Mesothelial cell of epicardium (in vitro differentiated cells): ENCODE measurements at regions not wholly inside any gene's neighbourhood (a gene's known extent, or its start where the extent isn't known, plus 50 kb on each side); places are given as distances from the start of the nearest gene placed in this dataset.

Experiments
- DNase-seq, 2 experiments: peaks; one replicate each; pipeline ENCODE4 v3.0.0; 2021; ENCODE audit warnings: low spot score in 2 of 2; ENCODE audit not compliant: unreplicated experiment in 2 of 2
- H3K27ac Mint-ChIP-seq: 2 replicates; pipeline ENCODE4 v1.8.0; 2021; ENCODE audit warnings: mixed read lengths
- H3K27me3 Mint-ChIP-seq: 2 replicates; pipeline ENCODE4 v1.8.0; 2021; ENCODE audit warnings: low read depth, mixed read lengths
- H3K36me3 Mint-ChIP-seq: 2 replicates; pipeline ENCODE4 v1.8.0; 2021; ENCODE audit warnings: mixed read lengths
- H3K4me1 Mint-ChIP-seq: 2 replicates; pipeline ENCODE4 v1.8.0; 2021; ENCODE audit warnings: mixed read lengths
- H3K4me3 Mint-ChIP-seq: 2 replicates; pipeline ENCODE4 v1.8.0; 2021; ENCODE audit warnings: mild to moderate bottlenecking, moderate library complexity, mixed read lengths
- H3K9me3 Mint-ChIP-seq: 2 replicates; pipeline ENCODE4 v1.8.0; 2021; ENCODE audit warnings: mixed read lengths
- TF ChIP-seq, protein P1 (sequence below): fragments of 200-600 bp; sonication (generic); IDR thresholded peaks from one replicate; pipeline ENCODE4 v1.5.0; 2021; ENCODE audit warnings: antibody characterized with exemption; ENCODE audit not compliant: unreplicated experiment

DNA sequence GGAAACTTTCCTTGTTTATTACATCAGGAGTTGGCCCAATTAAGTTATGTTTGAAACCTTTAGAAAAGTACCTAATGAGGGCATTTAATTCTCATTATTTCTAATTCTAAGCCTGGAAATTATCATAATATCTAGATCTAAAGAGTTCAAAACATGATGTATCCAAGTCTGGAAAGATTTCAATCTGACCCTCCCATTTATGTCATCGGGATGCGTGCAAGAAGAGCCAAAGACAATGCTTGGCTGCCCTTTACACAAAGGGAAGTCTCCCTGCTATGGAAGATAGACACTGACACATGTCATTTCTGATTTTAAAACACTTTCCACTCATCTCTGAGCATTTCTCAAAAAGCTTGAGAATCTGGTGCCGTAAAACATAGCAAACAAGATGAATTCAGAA lies 222.4 kb downstream of the ANTXR2 start:
- H3K36me3 Mint-ChIP-seq, result no peaks in the 10 kb centered on the region
- no peak overlapping the region for H3K4me3 Mint-ChIP-seq
- peaks cover 9% of the 10 kb centered on the region for H3K9me3 Mint-ChIP-seq
- no peaks in the 10 kb centered on the region for H3K27me3 Mint-ChIP-seq
- TF ChIP-seq, protein P1, sequence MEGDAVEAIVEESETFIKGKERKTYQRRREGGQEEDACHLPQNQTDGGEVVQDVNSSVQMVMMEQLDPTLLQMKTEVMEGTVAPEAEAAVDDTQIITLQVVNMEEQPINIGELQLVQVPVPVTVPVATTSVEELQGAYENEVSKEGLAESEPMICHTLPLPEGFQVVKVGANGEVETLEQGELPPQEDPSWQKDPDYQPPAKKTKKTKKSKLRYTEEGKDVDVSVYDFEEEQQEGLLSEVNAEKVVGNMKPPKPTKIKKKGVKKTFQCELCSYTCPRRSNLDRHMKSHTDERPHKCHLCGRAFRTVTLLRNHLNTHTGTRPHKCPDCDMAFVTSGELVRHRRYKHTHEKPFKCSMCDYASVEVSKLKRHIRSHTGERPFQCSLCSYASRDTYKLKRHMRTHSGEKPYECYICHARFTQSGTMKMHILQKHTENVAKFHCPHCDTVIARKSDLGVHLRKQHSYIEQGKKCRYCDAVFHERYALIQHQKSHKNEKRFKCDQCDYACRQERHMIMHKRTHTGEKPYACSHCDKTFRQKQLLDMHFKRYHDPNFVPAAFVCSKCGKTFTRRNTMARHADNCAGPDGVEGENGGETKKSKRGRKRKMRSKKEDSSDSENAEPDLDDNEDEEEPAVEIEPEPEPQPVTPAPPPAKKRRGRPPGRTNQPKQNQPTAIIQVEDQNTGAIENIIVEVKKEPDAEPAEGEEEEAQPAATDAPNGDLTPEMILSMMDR, result no peak
- peaks cover 8% of the 10 kb centered on the region for H3K4me1 Mint-ChIP-seq
- no peak for DNase-seq
- H3K27ac Mint-ChIP-seq, result no peak overlapping the region

DNA sequence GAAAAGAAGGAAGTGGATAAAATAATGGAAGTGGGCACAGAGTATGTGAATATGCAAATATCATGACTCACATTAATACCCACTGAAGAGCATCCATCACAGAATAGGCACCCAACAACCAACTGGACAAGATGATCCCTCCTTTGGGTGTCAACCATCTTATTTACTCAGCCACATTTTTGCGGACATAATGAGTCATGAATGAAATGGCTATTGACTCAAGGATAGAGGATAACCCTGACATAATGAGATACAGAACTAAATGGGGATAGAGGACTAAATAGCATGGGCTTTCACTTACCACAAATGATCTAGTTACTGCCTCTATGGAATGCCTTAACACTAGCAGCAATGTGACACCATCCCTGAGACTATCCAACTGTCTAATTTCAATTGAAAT lies 224.7 kb downstream of the ANTXR2 start:
- no peak overlapping the region for H3K4me3 Mint-ChIP-seq
- no peak overlapping the region for H3K27ac Mint-ChIP-seq
- H3K9me3 Mint-ChIP-seq, result peaks cover 25% of the 10 kb centered on the region
- no peak for DNase-seq
- peaks cover 3% of the 10 kb centered on the region for H3K36me3 Mint-ChIP-seq
- TF ChIP-seq, protein P1, result no peak
- no peaks in the 10 kb centered on the region for H3K4me1 Mint-ChIP-seq
- no peaks in the 10 kb centered on the region for H3K27me3 Mint-ChIP-seq

DNA sequence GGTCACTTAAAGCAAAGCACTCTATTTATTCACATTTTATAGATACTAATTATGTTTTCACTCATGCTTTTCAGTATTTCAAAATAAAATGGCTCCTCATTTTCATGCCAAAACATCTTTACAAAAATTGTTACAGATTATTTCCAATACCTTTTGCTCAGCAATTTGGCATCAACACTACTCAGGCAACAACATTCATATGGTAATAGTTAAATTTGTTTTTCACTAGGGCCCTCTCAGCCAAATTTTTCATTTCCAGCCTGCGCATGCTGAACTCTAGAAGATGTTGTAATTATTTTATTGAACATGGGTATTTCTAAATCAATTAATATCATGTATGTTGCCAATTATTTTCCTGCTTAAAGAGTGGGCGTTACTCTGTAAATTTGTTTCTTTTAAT lies 225.6 kb downstream of the ANTXR2 start:
- TF ChIP-seq, protein P1, result no peak
- no peak overlapping the region for H3K4me3 Mint-ChIP-seq
- no peak overlapping the region for H3K27ac Mint-ChIP-seq
- DNase-seq, result no peak
- peaks cover 8% of the 10 kb centered on the region for H3K36me3 Mint-ChIP-seq
- H3K9me3 Mint-ChIP-seq, result peaks cover 33% of the 10 kb centered on the region
- no peaks in the 10 kb centered on the region for H3K27me3 Mint-ChIP-seq
- no peaks in the 10 kb centered on the region for H3K4me1 Mint-ChIP-seq

DNA sequence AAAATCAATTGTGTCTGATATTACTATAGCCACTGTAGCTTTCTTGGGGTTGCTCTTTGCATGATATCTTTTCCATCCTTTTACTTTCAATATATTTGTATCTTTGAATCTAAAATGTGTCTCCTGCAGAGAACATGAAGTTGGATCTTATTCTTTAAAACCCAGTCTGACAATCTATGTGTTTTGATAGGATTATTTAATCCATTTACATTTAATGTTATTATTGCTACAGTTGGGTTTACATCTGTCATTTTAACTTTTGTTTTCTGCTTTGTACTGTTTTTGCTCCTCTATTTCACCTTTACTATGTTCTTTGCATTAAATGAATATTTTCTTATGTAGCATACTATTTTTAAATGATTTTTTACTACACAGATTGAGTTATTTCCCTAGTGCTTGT lies 230.9 kb downstream of the ANTXR2 start:
- Mint-ChIP-seq H3K9me3 (peaks cover 44% of the 10 kb centered on the region), H3K36me3 (peaks cover 14% of the 10 kb centered on the region), H3K27me3 (no peaks in the 10 kb centered on the region), H3K27ac (no peak overlapping the region), H3K4me3 (no peak overlapping the region), H3K4me1 (no peaks in the 10 kb centered on the region)
- DNase-seq, result no peak
- TF ChIP-seq, protein P1, result no peak

DNA sequence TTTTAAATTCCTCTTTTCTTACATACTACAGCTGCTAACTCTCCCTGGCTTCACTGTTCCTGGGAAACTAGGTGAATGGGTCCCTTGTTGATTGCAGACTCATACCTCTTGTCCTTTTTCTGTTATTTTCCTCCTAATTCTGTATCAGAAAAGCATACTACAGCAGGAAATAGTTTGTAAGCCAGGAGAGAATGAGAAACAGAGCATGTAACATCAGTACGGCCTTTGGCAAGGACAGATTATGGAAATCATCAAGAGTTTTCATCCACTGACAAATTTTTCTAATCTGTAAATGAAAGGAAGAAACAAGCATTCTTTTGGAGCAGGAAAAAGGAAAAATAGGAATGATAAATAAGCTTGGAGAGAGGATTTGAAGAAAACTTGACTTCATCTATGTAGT lies 239.2 kb downstream of the ANTXR2 start:
- TF ChIP-seq, protein P1, result no peak
- H3K4me1 Mint-ChIP-seq, result peaks cover 24% of the 10 kb centered on the region
- H3K36me3 Mint-ChIP-seq, result peaks cover 10% of the 10 kb centered on the region
- no peak overlapping the region for H3K4me3 Mint-ChIP-seq
- H3K9me3 Mint-ChIP-seq, result peaks cover 25% of the 10 kb centered on the region
- DNase-seq, result no peak
- H3K27me3 Mint-ChIP-seq, result no peaks in the 10 kb centered on the region
- H3K27ac Mint-ChIP-seq, result no peak overlapping the region

DNA sequence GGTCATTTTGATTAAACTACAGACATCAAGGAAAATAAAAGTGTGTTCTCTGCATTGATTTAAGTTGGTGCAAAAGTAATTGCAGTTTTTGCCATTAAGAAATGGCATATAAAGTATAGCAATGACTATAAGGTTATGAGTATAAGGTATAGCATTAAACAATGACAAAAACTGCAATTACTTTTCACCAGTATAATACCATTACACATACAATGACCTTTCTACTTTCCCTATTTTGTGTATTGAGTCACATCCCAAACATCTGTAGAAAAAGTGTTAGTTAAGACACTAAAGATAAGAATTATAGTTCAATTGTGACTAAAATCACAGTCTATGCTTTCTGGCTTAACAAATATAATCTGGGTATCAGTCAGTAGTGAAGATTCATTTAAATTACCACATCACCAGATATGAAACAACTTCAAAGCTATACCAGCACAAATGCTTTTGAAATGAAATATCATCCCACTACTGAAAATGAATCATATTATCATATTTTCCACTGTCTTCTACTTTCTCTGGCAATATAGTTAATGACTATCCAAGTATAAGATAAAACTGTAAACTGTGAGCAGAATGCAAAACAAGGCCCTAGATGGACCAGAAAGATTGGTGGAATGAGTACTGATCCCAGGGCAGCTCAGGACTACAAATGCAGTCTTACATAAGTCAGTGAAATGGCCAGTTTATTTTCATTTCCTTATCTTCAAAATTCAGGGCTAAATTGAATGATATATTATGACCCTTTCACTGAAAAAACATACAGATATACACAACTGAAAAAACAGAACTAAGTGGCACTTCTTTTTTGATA lies 241.1 kb downstream of the ANTXR2 start:
- DNase-seq, result no peak
- peaks cover 28% of the 10 kb centered on the region for H3K4me1 Mint-ChIP-seq
- peak overlapping the region; percentile 76 for H3K27ac Mint-ChIP-seq
- no peaks in the 10 kb centered on the region for H3K27me3 Mint-ChIP-seq
- H3K4me3 Mint-ChIP-seq, result no peak overlapping the region
- peaks cover 9% of the 10 kb centered on the region for H3K36me3 Mint-ChIP-seq
- peaks cover 18% of the 10 kb centered on the region for H3K9me3 Mint-ChIP-seq
- TF ChIP-seq, protein P1, result no peak
